ENCODE measurements at regions not wholly inside any gene's neighbourhood (a gene's known extent, or its start where the extent isn't known, plus 50 kb on each side); places are given as distances from the start of the nearest gene placed in this dataset.

DNA sequence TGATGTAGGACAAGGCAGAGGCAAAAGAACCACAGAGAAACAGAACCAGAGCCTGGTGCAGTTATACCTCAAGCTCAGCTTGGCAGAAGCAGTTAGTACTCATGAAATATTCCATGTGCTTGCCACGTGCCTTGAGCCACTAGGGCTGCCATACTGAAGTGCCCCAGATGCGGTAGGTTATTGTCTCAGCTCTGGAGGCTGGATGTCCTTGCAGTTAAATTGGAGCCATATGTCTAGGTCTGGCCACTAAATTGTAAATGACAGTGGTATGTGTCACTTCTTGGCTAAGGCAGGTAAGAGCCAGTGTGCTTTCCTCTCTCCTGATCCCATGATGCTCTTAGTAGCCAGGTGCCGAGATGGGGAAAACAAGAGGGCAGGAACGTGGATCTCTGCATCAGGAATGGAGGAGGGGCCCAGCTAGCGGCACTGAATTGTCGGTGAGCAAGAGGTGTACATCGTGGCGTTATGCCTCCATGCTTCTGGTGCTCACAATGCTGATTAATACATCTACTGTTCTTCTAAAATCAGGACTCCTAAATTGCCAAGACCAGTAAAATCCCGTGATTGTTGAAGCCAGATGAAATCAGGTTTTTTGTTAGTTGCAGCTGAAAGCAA is 73.5 kb downstream of the PSMG1 start:
- Histone ChIP-seq H3K36me3 (replicated peaks; ENCODE audit: control insufficient read depth, insufficient read depth, low read length) (no peaks in the 10 kb centered on the region), H3K4me3 (ENCODE audit: insufficient read depth, low read depth, low read length) (no peak overlapping the region), H3K27me3 (ENCODE audit: control insufficient read depth, insufficient read depth, low read length) (no peaks in the 10 kb centered on the region)
- no peak for DNase-seq

DNA sequence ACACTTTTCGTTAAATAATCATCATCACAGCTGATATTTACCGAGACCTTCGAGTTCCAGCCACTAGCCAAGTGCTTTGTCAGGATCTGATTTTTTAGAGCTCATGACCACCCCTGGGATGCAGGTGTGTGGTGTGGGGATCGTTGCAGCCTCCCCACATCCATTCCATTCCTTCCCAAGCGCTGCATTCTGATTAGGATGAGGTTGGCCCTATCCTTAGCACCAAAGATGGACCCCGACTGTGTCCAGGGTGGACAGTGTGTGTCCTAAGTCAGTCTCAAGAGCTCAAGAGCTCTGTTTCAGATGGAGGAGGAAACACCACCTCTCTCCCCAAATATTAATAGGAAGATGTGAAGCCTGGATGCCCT is 74.1 kb downstream of the PSMG1 start:
- DNase-seq: no peak
- Histone ChIP-seq H3K4me3 (ENCODE audit: insufficient read depth, low read depth, low read length) (no peak overlapping the region), H3K36me3 (replicated peaks; ENCODE audit: control insufficient read depth, insufficient read depth, low read length) (no peaks in the 10 kb centered on the region), H3K27me3 (ENCODE audit: control insufficient read depth, insufficient read depth, low read length) (no peaks in the 10 kb centered on the region)

DNA sequence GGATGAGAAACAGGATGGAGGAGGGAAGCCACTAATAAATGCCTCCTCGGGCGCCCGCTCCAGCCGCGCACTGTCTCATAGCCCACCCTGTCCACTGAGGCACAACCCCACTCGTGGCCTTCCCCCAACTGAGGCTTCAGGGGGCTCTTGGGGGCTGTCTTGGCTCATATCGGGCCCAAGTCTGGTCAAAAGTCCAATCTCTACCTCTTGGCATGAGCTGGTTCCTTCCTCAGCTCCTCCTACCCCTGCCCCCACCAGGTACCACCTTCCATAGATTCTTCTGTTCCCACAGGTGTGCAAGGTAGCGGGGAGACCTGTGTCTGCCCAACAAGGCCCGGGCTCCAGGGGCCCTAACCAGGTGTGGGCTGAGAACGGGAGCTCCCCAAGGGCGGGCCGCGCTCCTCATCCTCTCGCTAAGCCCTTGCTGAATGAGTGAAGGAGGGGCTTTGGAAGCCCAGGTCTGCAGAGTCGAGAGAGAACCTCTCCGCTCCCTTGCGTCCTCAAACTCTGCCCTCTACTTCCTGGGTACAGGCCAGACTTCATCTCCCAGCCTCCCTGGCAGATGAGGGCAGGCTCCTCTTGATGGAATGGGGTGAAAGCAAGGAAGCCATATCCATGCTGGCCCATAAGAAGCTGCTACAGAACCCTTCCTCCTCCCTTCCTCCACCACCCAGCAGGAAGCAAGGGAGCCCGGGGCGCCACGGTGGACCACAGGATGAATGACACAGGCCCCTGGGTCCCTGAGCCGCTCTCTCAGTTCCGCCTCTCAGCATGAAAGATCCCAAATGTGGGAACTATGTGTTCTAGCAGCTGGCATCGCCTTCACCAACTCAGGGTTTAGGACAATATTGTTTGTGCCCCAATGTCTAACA is 74.7 kb downstream of the PSMG1 start:
- Histone ChIP-seq H3K27me3 (ENCODE audit: control insufficient read depth, insufficient read depth, low read length) (no peaks in the 10 kb centered on the region; the same call in 1 of the 2 replicates), H3K36me3 (replicated peaks; ENCODE audit: control insufficient read depth, insufficient read depth, low read length) (no peaks in the 10 kb centered on the region), H3K4me3 (ENCODE audit: insufficient read depth, low read depth, low read length) (no peak overlapping the region)
- DNase-seq: no peak

DNA sequence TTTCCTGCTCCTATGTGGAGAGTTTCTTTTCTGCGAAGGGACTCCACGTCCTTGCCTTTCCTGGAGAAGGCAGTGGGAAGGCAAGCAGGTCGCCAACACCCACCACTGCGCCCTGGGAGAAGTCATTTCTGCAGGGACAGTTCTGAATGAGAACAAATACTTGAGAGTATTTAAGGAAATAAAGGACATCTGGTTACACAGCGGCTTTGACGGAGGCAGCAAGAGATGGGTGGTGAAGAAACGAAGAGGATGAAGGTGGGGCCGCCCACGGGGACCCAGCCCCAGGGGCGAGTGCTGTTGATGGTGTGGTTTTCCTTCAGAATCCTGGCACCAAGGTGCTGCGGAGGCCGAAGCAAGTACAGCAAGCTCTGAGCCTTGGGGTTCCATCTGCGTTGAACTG is 75.5 kb downstream of the PSMG1 start:
- no peak for DNase-seq
- Histone ChIP-seq H3K36me3 (replicated peaks; ENCODE audit: control insufficient read depth, insufficient read depth, low read length) (no peaks in the 10 kb centered on the region), H3K27me3 (ENCODE audit: control insufficient read depth, insufficient read depth, low read length) (no peaks in the 10 kb centered on the region; the same call in 1 of the 2 replicates), H3K4me3 (ENCODE audit: insufficient read depth, low read depth, low read length) (no peak overlapping the region)

DNA sequence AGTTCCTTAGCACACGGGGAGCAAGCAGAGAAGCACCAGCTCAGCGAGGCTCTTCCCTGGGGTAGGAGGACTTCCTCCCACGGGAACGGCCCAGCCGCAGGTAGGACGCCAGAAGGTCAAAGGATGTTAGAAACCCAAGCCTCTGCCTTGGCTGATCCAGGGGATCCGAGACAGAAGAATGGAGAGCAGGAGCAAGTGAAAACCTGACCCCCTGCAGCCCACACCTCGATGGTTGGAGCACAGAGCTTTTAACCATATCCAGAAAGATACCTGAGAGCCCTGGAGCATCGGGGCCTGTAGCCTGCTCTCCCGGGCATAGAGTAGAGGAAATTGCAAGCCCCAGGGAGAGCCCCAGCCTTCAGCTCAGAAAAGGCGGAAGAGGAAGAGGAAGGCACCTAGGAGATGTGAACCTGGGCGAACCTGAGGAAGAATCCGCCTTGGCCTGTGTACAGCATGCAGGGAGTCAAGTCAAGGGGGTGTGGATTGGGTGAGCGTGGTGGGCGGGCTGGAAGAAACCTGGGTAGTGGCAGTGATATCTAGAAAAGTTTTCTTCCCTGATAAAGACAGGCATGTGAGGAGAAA is 76.3 kb downstream of the PSMG1 start:
- H3K4me3 ChIP-seq (ENCODE audit: insufficient read depth, low read depth, low read length): no peak overlapping the region
- no peak for DNase-seq
- H3K36me3 ChIP-seq (replicated peaks; ENCODE audit: control insufficient read depth, insufficient read depth, low read length): no peaks in the 10 kb centered on the region
- H3K27me3 ChIP-seq (ENCODE audit: control insufficient read depth, insufficient read depth, low read length): no peaks in the 10 kb centered on the region; the same call in 1 of the 2 replicates

DNA sequence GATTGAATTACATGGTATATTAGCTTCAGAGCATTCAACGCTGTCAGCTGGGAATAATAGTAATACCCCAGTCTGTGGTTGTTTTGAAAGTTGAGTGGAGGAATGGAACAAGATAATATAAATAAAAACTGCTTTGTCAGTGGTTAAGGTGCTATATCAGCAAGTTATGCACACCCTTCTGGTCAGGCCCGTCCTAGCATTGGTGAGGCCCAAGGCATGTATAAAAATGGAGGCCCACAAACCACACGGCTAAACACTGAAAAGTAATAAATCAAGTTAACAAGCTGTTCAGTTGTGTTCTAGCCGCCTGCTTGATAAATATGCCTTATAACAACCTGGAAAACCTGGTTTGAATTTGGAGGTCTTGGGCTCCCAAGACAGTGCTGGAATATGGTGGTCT is 77.4 kb downstream of the PSMG1 start:
- Histone ChIP-seq H3K4me3 (ENCODE audit: insufficient read depth, low read depth, low read length) (no peak overlapping the region), H3K27me3 (ENCODE audit: control insufficient read depth, insufficient read depth, low read length) (no peaks in the 10 kb centered on the region; the same call in 1 of the 2 replicates), H3K36me3 (replicated peaks; ENCODE audit: control insufficient read depth, insufficient read depth, low read length) (no peaks in the 10 kb centered on the region)
- DNase-seq: no peak

DNA sequence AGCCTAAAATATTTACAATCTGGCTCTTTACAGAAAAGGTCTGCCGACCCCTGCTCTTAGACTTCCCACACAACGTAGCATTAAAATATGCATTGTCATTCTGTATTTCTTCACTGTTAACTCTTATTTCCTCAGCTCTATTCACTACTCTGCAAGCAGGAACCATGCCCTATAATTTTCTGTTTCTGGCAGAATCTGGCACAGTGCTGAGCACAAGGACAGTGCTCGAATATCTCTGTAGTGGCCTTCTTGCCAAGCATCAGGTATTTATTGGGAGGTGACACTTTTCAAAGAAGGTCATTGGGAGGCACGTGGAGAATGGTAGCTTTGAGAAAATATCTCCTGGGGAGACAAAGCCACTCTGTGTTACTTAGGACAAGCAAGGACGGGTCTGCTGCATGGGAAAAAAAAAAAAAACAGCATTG is 77.9 kb downstream of the PSMG1 start:
- Histone ChIP-seq H3K36me3 (replicated peaks; ENCODE audit: control insufficient read depth, insufficient read depth, low read length) (no peaks in the 10 kb centered on the region), H3K27me3 (ENCODE audit: control insufficient read depth, insufficient read depth, low read length) (no peaks in the 10 kb centered on the region; the same call in 1 of the 2 replicates), H3K4me3 (ENCODE audit: insufficient read depth, low read depth, low read length) (no peak overlapping the region)
- DNase-seq: no peak

DNA sequence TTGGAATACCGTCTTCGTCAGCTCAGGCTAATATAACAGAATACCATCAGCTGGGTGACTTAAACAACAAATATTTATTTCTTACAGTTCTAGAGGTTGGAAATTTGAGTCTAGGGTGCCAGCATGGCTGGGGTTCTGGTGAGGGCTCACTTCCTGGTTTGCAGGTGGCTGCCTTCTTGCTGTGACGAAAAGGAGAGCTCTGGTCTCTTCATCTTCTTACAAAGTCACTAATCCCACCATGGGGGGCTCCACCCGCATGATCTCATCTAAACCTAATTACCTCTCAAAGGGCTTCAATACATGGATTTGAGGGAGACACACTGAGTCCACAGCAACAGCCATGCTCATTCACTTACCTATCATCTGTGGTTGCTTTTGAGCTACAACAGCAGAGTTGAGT is 78.3 kb downstream of the PSMG1 start:
- Histone ChIP-seq H3K27me3 (ENCODE audit: control insufficient read depth, insufficient read depth, low read length) (no peaks in the 10 kb centered on the region; the same call in 1 of the 2 replicates), H3K36me3 (replicated peaks; ENCODE audit: control insufficient read depth, insufficient read depth, low read length) (no peaks in the 10 kb centered on the region), H3K4me3 (ENCODE audit: insufficient read depth, low read depth, low read length) (no peak overlapping the region)
- no peak for DNase-seq

DNA sequence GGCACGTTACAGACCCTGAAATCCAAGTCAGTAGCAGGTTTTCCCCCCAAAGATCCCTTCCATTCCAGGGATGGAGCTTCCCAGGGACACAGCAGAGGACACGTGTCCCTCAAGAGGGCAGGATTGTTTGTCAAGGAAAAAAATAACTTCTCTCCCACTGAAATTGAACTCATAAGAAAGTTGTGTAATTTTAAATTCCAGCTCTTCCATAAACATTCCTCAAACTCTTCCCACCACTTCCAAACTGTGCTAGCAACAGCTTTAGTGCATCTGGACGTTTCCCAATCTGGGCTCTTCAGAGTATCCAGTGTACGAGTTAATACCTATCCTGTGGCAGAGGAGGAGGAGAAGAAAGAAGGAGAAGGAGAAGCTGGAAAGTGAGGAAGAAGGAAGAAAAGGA is 79.6 kb downstream of the PSMG1 start:
- H3K36me3 ChIP-seq (replicated peaks; ENCODE audit: control insufficient read depth, insufficient read depth, low read length): no peaks in the 10 kb centered on the region
- no peak overlapping the region for H3K4me3 ChIP-seq (ENCODE audit: insufficient read depth, low read depth, low read length)
- no peak for DNase-seq
- H3K27me3 ChIP-seq (ENCODE audit: control insufficient read depth, insufficient read depth, low read length): no peaks in the 10 kb centered on the region; the same call in 1 of the 2 replicates

DNA sequence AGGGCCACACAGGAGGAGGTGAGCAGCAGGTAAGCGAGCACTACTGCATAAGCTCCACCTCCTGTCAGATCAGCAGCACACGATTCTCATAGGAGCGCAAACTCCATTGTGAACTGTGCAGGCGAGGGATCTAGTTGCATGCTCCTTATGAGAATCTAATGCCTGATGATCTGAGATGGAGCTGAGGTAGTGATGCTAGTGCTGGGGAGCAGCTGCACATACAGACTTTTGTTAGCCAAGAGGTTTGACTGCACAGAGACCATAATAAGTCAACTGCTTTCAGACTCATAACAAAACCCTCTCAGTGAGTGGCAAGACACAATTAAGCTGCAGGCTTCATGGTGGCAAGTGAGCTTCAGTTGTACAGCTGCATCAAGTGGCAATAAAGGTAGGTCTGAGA is 83.4 kb downstream of the PSMG1 start:
- no peaks in the 10 kb centered on the region for H3K36me3 ChIP-seq (replicated peaks; ENCODE audit: control insufficient read depth, insufficient read depth, low read length)
- no peaks in the 10 kb centered on the region; the same call in 1 of the 2 replicates for H3K27me3 ChIP-seq (ENCODE audit: control insufficient read depth, insufficient read depth, low read length)
- DNase-seq: no peak
- no peak overlapping the region for H3K4me3 ChIP-seq (ENCODE audit: insufficient read depth, low read depth, low read length)

DNA sequence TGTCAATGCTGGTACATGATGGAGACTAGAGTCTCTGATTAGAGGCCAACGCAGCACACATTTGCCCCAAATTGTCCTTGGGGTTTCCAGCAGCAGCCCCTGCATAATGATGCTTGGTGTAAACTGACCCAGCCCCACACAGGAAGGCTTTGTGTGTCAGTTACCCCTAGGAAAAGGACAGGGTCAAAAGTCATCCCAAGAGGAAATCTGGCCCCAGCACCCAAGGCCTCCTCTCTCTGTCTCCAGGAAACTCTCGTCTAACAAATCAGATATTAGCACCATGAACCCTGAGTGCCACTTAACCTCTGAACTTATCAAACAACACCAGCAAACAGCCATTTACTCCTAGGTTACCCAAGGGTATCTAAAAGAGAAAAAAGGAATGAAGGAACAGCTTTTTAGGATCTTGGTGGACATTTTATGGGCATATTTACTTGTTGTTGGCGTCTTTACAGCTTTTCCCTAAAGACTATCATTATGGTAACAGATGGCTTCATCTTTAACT is 84.5 kb downstream of the PSMG1 start:
- H3K4me3 ChIP-seq (ENCODE audit: insufficient read depth, low read depth, low read length): no peak overlapping the region
- H3K36me3 ChIP-seq (replicated peaks; ENCODE audit: control insufficient read depth, insufficient read depth, low read length): no peaks in the 10 kb centered on the region
- H3K27me3 ChIP-seq (ENCODE audit: control insufficient read depth, insufficient read depth, low read length): no peaks in the 10 kb centered on the region; the same call in 1 of the 2 replicates
- no peak for DNase-seq

DNA sequence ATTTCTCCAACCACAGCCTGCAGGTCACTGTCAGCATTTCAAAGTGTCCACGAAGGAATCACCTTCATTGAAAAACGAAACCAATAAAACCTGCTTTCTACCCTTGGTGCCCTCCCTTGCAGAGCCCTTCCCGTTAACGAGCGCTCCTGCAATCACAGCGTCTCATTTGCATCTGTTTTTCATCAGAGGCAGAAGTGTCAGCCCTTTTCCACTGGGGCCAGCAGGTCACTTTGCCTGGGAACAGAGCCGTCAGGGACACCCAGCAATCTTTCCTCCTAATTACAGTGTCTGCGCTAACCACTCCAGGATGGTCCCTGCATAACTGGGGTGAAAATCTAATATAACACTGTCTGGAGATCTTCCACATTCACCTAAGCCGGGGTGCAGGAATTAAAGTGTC is 85.3 kb downstream of the PSMG1 start:
- H3K27me3 ChIP-seq (ENCODE audit: control insufficient read depth, insufficient read depth, low read length): no peaks in the 10 kb centered on the region
- H3K4me3 ChIP-seq (ENCODE audit: insufficient read depth, low read depth, low read length): no peak overlapping the region
- H3K36me3 ChIP-seq (replicated peaks; ENCODE audit: control insufficient read depth, insufficient read depth, low read length): no peaks in the 10 kb centered on the region
- DNase-seq: no peak

DNA sequence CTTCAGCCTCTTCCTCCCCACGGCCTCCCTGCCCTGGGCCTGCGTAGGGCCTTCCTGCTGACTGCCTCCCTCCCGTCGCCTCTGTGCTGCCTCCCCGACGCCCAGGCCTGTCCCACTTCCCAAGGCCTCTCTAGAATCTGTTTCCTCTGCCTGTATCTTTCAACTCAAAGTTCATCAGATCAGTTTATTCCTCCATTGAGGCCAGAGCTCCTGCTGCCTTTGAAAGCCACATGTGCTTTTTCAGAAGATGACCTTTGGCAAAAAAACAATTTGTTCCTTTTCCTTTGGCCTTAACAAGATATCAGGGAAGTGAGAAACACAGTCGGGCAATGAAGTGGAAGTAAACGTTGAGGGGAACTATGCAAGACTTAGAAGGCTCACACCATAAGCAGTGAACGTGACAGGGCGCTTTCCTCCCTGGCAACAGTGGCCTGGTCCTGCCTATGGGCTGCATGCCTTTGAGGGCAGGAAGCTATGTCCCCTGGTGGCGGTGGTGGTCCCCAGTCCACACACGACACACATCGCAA is 85.9 kb downstream of the PSMG1 start:
- Histone ChIP-seq H3K27me3 (ENCODE audit: control insufficient read depth, insufficient read depth, low read length) (no peaks in the 10 kb centered on the region), H3K36me3 (replicated peaks; ENCODE audit: control insufficient read depth, insufficient read depth, low read length) (no peaks in the 10 kb centered on the region), H3K4me3 (ENCODE audit: insufficient read depth, low read depth, low read length) (no peak overlapping the region)
- DNase-seq: no peak

DNA sequence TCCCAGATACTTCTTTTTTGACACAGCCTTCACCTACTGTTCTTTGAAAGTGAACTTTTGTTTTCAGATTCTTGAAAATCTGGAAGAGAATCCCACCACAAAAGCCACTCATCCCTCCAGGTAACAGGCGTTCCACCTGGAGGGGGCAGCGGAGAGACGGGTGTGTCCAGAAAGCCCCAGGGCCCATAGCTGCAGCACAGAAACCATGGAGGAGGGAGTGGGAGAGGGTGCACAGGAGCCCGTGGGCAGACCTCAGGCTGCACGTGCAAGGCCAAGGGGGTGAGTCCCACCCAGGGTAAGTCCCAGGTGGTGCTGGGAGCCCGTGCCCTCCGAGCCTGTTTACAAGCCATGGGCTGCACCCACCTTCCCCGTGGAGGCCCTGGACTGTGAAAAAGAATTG is 86.5 kb downstream of the PSMG1 start:
- DNase-seq: peak; percentile 87
- Histone ChIP-seq H3K36me3 (replicated peaks; ENCODE audit: control insufficient read depth, insufficient read depth, low read length) (no peaks in the 10 kb centered on the region), H3K27me3 (ENCODE audit: control insufficient read depth, insufficient read depth, low read length) (no peaks in the 10 kb centered on the region), H3K4me3 (ENCODE audit: insufficient read depth, low read depth, low read length) (no peak overlapping the region)

DNA sequence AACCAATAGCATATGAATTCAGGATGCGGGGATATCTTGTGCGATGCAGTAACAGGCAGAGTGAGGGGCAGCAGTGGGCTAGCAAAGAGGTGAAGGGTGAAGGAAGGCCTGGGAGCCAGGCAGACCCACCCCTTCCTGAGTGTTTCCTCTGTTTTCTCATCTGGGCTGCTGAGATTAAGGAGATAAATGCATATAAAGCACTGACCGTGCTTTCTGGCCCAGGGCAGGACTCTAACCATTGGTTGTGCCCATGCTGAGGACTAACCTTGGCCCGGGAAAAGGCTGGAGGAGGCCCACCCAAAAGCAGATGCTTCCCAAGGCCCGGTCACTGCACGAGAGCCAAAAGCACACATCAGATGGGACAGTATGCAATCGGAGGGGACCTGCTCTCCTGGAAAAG is 87.6 kb downstream of the PSMG1 start:
- Histone ChIP-seq H3K27me3 (ENCODE audit: control insufficient read depth, insufficient read depth, low read length) (no peaks in the 10 kb centered on the region), H3K4me3 (ENCODE audit: insufficient read depth, low read depth, low read length) (no peak overlapping the region), H3K36me3 (replicated peaks; ENCODE audit: control insufficient read depth, insufficient read depth, low read length) (no peaks in the 10 kb centered on the region)
- DNase-seq: no peak

All from H7 (cell line).